OCI-LY7 (cell line): ENCODE measurements at regions not wholly inside any gene's neighbourhood (a gene's known extent, or its start where the extent isn't known, plus 50 kb on each side); places are given as distances from the start of the nearest gene placed in this dataset.

Experiments used
- BruUV-seq: library from RNA; stranded (reverse); fragments of 400-500 nt; replicated peaks from 2 replicates; lab custom pipeline; 2021; lab: Mats Ljungman, UMichigan
- CTCF ChIA-PET: fragments of 300-600 bp; sonication (Branson Sonifier 250); formaldehyde crosslinking; loops from one replicate; lab custom pipeline; 2022; ENCODE audit warnings: antibody characterized with exemption; ENCODE audit not compliant: unreplicated experiment; lab: Charles Lee
- POLR2A ChIA-PET: fragments of 300-600 bp; sonication (Branson Sonifier 250); formaldehyde crosslinking; loops from one replicate; lab custom pipeline; 2022; ENCODE audit warnings: antibody characterized with exemption; lab: Charles Lee
- DNase-seq: peaks from one replicate; pipeline ENCODE4 v3.0.0-alpha.2; 2015; ENCODE audit warnings: low spot score
- H2AFZ ChIP-seq: fragments of 200-600 bp; sonication (generic), shearing (Covaris generic); 2 replicates; pipeline ENCODE4 v1.6.1; 2014; ENCODE audit warnings: mild to moderate bottlenecking, antibody characterized with exemption, low read length, moderate library complexity
- H3K27ac ChIP-seq: fragments of 200-600 bp; sonication (generic); 2 replicates; pipeline ENCODE4 v1.5.1; 2014; ENCODE audit warnings: mixed run types, low read depth, mild to moderate bottlenecking, moderate library complexity, low read length, inconsistent platforms; ENCODE audit not compliant: poor library complexity, severe bottlenecking
- H3K36me3 ChIP-seq: fragments of 200-600 bp; sonication (generic); 2 replicates; pipeline ENCODE4 v1.6.1; 2014; ENCODE audit warnings: mild to moderate bottlenecking, antibody characterized with exemption, low read length, moderate library complexity, mixed read lengths; ENCODE audit not compliant: insufficient read depth
- H3K4me1 ChIP-seq: fragments of 200-600 bp; sonication (generic); 2 replicates; pipeline ENCODE4 v1.5.1; 2014; ENCODE audit warnings: mild to moderate bottlenecking, low read length; ENCODE audit not compliant: insufficient read depth, poor library complexity, severe bottlenecking
- H3K4me2 ChIP-seq: fragments of 200-600 bp; sonication (generic); 2 replicates; pipeline ENCODE4 v1.6.1; 2014; ENCODE audit warnings: mild to moderate bottlenecking, low read length
- H3K4me3 ChIP-seq: fragments of 200-600 bp; sonication (generic); 2 replicates; pipeline ENCODE4 v1.5.1; 2014; ENCODE audit warnings: mild to moderate bottlenecking, low read depth, low read length; ENCODE audit not compliant: poor library complexity, severe bottlenecking
- H3K79me2 ChIP-seq: fragments of 200-600 bp; sonication (generic); 2 replicates; pipeline ENCODE4 v1.6.1; 2016; ENCODE audit warnings: low read depth, mild to moderate bottlenecking, low read length, moderate library complexity, mixed read lengths; ENCODE audit not compliant: insufficient read depth
- H3K9me2 ChIP-seq: fragments of 200-600 bp; sonication (generic); 2 replicates; pipeline ENCODE4 v1.6.1; 2016; ENCODE audit warnings: mild to moderate bottlenecking, low read length, mixed read lengths; ENCODE audit not compliant: insufficient read depth
- H3K9me3 ChIP-seq: fragments of 200-600 bp; sonication (generic); 2 replicates; pipeline ENCODE4 v1.6.1; 2014; ENCODE audit warnings: mild to moderate bottlenecking, mixed run types, low read length, mixed read lengths
- H4K20me1 ChIP-seq: fragments of 200-600 bp; sonication (generic); 2 replicates; pipeline ENCODE4 v1.6.1; 2014; ENCODE audit warnings: mild to moderate bottlenecking, antibody characterized with exemption, low read length, moderate library complexity, mixed read lengths; ENCODE audit not compliant: insufficient read depth
- CTCF ChIP-seq: fragments of 200-600 bp; sonication (generic); conservative IDR thresholded peaks from 2 replicates; pipeline ENCODE4 v1.5.1; 2014; ENCODE audit warnings: mild to moderate bottlenecking, antibody characterized with exemption, low read length, moderate library complexity, mixed read lengths
- EZH2phosphoT487 ChIP-seq: fragments of 200-600 bp; sonication (generic); IDR thresholded peaks from 2 replicates; pipeline ENCODE4 v1.6.1; 2018; ENCODE audit warnings: low read depth, borderline replicate concordance, mild to moderate bottlenecking, mixed run types, antibody characterized with exemption, low read length, moderate library complexity, mixed read lengths
- intact Hi-C: fragments of 100-400 bp; cut with micrococcal nuclease; formaldehyde crosslinking; loops from one replicate; pipeline ENCODE4 v1.10.0; 2022; ENCODE audit not compliant: unreplicated experiment

- BruUV-seq = no TSS peak
These were observed 62.5 kb upstream of the TBX3 start for GRCh38 chr12:114746297-114747011.

DNA sequence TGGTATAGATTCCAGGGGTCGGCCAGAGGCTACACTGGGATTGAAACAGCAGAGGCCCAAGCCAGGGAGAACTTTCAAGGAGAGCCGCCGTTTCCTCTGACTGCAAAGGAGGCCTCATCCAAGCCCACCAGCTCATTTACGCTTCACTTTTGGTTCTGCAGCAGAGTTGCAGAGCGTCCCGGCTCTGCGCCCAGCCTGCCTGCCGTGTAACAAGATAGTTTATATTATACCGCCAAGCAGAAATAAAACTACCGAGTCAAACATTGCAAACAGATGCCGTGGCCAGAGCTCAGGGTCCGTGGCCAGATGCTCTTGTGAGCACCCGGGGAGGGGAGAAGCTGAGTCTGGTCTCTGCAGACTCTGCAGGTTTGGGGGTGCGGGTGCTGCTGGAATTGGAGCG, 60.7 kb upstream of the TBX3 start:
- POLR2A ChIA-PET = no interaction called here
- no TSS peak for BruUV-seq
- Histone ChIP-seq H3K4me2 (no peak overlapping the region), H3K79me2 (no peaks in the 10 kb centered on the region), H3K4me1 (no peaks in the 10 kb centered on the region), H3K4me3 (no peak overlapping the region), H2AFZ (no peak overlapping the region), H4K20me1 (no peaks in the 10 kb centered on the region), H3K9me2 (no peaks in the 10 kb centered on the region), H3K27ac (no peak overlapping the region), H3K36me3 (no peaks in the 10 kb centered on the region), H3K9me3 (no peaks in the 10 kb centered on the region)
- intact Hi-C loops = no loop called here
- TF ChIP-seq EZH2phosphoT487 (no peak), CTCF (no peak)
- DNase-seq = no peak
- CTCF ChIA-PET = no interaction called here

More at GRCh38 chr12:114746297-114747011, 62.5 kb upstream of the TBX3 start:
- Histone ChIP-seq H3K4me3 (no peak overlapping the region), H3K27ac (no peak overlapping the region), H3K79me2 (no peaks in the 10 kb centered on the region), H3K4me1 (no peaks in the 10 kb centered on the region), H3K9me2 (no peaks in the 10 kb centered on the region), H2AFZ (no peak overlapping the region), H4K20me1 (no peaks in the 10 kb centered on the region), H3K36me3 (no peaks in the 10 kb centered on the region), H3K4me2 (no peak overlapping the region), H3K9me3 (no peaks in the 10 kb centered on the region)
- intact Hi-C loops = no loop called here
- ChIA-PET POLR2A (no interaction called here), CTCF (no interaction called here)
- no peak for TF ChIP-seq CTCF
- no peak for TF ChIP-seq EZH2phosphoT487
- DNase-seq = no peak

DNA sequence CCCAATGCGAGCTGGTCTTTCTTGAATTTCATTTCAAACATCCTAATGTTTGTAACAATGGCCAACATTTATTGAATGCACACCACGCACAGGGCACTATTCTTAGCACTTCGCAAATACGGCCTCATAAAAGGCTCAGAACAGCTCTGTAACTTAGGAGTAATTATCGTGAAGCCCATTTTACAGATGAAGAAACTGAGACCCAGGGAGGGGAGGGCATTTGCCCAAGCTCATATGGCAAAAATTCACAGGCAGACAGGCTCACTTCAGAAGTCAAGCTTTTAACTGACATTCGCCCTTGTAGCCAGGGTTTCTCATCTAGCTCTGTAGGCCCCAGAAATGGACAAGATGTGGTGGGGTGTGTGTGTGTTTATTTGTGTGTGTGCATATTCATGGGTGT, 60.3 kb upstream of the TBX3 start:
- Histone ChIP-seq H3K4me3 (no peak overlapping the region), H3K4me1 (no peaks in the 10 kb centered on the region), H3K4me2 (no peak overlapping the region), H3K9me2 (no peaks in the 10 kb centered on the region), H3K9me3 (no peaks in the 10 kb centered on the region), H3K79me2 (no peaks in the 10 kb centered on the region), H3K27ac (no peak overlapping the region), H3K36me3 (no peaks in the 10 kb centered on the region), H4K20me1 (no peaks in the 10 kb centered on the region), H2AFZ (no peak overlapping the region)
- POLR2A ChIA-PET = no interaction called here
- intact Hi-C loops = no loop called here
- BruUV-seq = no TSS peak
- CTCF ChIA-PET = no interaction called here
- TF ChIP-seq CTCF (no peak), EZH2phosphoT487 (no peak)
- no peak for DNase-seq
